ENCODE measurements at regions not wholly inside any gene's neighbourhood (a gene's known extent, or its start where the extent isn't known, plus 50 kb on each side); places are given as distances from the start of the nearest gene placed in this dataset.

- DNase-seq = no peak
Observed at GRCh38 chr14:51780741-51781140, 79.7 kb upstream of the GNG2 start.

GRCh38 chr14:51781381-51781780 lies 79.0 kb upstream of the GNG2 start:
- no peak for DNase-seq

DNA sequence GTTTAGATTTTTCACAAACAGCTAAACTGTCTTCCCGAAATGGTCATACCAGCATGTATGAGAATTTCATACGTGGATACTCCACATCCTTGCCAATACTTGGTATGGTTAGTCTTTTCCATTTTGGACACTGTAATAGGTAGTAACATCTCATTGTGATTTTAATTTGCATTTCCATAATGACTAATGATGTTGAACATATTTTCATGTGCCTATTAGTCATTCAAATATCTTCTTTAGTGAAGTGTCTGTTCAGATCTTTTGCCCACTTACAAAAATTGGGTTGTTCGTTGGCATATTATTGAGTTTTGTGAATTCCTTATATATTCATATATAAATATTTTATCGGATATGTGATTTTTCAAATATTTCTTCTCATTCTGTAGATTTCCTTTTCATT lies 78.0 kb upstream of the GNG2 start:
- no peak for DNase-seq

- peak; percentile 53 to 74 for DNase-seq
Observed at GRCh38 chr14:51783765-51784164, 76.6 kb upstream of the GNG2 start.

GRCh38 chr14:51784466-51784865 lies 75.9 kb upstream of the GNG2 start:
- DNase-seq = no peak

DNA sequence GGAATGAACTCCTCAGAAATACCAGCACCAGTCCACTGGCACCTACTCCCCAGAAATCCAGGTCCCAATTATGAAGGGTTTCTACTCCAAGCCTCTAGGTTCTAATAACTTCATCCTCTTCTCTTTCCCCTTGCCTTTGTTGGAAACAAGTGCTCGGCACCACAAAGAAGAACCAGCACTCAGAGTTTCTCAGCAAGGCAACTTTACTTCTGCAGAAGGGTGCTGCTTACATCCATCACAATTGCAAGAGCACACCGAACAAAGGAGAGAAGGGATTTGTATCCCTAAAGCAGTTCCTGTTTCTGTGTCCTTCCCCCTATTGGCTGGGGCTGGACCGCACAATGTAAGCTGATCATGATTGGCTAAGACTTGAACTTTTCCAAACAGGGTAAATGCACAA lies 74.2 kb upstream of the GNG2 start:
- no peak for DNase-seq

DNA sequence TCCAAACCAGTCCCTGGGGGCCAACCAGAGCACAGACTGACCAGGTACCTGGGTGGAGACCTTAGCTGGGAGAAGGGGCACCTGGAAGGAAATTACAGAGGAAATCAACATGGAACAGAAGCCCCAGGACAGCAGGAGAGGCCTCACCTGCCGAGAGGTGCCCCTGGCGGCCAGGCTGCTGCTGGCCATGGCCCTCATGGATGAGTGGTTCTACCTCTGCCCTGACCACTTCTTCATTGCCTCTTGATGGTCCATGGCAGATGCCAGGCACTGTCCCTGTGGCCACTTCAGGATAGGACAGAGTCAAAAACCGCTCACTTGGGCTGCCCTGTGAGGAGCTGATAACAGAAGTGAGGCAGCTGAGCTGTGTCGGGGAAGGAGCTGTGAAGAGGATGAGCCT lies 73.1 kb upstream of the GNG2 start:
- no peak for DNase-seq

DNA sequence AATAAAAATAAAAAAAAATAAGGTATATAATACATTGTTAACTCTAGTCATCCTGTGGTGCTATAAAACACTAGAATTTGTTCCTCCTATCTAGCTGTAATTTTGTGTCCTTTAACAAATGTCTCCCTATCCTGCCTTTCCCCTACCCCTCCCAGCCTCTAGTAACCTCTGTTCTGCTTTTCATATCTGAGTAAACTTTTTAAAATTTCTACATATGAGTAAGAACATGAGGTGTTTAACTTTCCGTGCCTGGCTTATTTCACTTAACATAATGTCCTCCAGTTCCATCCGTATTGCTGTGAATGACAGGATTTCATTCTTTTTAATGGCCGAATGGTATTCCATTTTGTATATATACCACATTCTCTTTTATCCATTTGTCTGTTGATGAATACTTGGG lies 71.3 kb upstream of the GNG2 start:
- DNase-seq = peak in 1 of 2 donors; percentile 36

GRCh38 chr14:51789596-51789995 lies 70.8 kb upstream of the GNG2 start:
- peak; percentile 74 to 91 for DNase-seq

- no peak for DNase-seq
Observed at GRCh38 chr14:51792809-51793208, 67.6 kb upstream of the GNG2 start.

GRCh38 chr14:51805541-51805940 lies 54.9 kb upstream of the GNG2 start:
- no peak for DNase-seq

DNA sequence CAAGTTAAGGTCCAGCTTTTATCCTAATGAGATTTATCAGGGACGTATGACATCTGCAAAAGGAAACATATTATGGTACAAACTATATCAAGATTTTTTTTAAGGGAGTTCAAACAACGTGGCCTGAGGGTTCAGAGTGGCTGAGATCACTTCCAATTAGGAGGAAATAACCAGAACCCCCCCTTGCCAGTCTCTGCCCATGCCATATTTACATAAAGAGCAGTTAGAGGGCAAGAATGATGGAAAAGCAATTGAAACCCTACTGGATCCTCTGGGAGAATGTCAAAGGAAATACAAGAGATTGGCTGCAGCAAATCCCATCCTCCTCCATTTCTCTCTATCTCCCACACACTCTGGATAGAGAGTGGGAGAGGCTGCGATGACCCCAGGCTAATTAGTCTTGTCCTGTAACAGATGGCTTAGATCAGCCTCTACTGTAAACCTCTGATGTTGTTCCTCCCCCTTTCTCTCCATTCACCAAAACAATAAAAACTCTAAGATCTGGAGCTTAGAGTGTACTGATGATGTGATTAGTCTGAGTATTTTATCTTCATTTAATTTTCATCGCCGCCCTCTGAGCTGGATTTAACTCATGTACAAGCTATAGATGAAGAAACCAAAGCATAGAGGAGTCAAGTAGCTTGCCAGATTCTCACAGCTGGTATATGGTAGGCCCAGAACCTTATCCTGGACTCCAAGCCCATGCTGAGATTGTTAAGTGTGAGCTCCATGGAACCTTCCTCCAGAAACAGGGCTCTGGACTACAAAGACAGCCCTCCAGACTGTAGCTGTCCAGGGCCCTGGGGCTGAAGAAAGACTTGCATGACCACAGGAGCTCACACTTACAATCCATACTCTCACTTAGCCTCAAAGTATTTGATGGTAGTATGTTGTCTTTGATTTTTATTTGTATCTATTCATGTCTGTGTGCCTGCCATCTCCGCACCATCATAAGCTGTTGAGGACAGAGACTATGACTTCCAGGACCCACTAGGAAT lies 54.1 kb upstream of the GNG2 start:
- DNase-seq = no peak

DNA sequence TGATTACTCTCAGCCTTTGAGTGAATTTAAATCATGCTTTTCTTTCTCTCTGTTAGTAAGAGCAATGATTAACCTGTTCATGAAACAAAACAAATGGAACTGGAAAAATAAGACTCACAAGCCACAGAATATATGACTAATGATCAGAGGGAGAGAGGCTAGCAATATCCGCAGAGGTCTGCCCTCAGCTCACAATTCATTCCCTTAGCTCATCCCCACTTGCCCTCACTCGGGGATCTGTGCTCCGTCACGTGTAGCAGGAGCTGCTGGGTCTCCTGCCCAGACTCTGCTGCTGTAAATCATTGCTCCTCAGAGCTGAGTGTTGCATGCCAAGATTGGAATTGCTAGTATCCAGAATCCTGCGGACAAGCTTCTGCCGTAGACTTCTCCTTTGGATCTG lies 53.1 kb upstream of the GNG2 start:
- DNase-seq = no peak
